Heart right ventricle (tissue), 16 donors: ENCODE measurements at regions not wholly inside any gene's neighbourhood (a gene's known extent, or its start where the extent isn't known, plus 50 kb on each side); places are given as distances from the start of the nearest gene placed in this dataset.

Source experiments
- ATAC-seq, 8 donors: fragments of 200-7000 bp; cut with Tn5 transposase; one replicate each; pipeline ENCODE4 v1.9.1; 2020; ENCODE audit warnings: mild to moderate bottlenecking in 8 of 8, moderate library complexity in 8 of 8, moderate number of reproducible peaks in 1 of 8
- DNase-seq, 2 donors: peaks; one replicate each; pipeline ENCODE4 v3.0.0-alpha.2; 2020
- H3K27ac ChIP-seq, 10 donors: fragments of 200-600 bp; sonication (generic) in 2 of 10; one replicate each; pipeline versions ENCODE4 v1.5.0 to v1.8.0; 2020 to 2022; ENCODE audit warnings: mild to moderate bottlenecking in 3 of 10
- H3K27me3 ChIP-seq, 7 donors: fragments of 200-600 bp; one replicate each; pipeline ENCODE4 v1.8.0; 2021 to 2022; ENCODE audit warnings: mild to moderate bottlenecking in 2 of 7
- H3K36me3 ChIP-seq, 9 donors: fragments of 200-600 bp; sonication (generic) in 1 of 9; one replicate each; pipeline versions ENCODE4 v1.5.0 to v1.8.0; 2020 to 2022; ENCODE audit warnings: mild to moderate bottlenecking in 2 of 9
- H3K4me1 ChIP-seq, 9 donors: fragments of 200-600 bp; sonication (generic) in 1 of 9; one replicate each; pipeline versions ENCODE4 v1.5.0 to v1.8.0; 2020 to 2022; ENCODE audit warnings: mild to moderate bottlenecking in 4 of 9
- H3K4me3 ChIP-seq, 10 donors: fragments of 200-600 bp; sonication (generic) in 2 of 10; one replicate each; pipeline versions ENCODE4 v1.5.0 to v1.8.0; 2020 to 2022; ENCODE audit warnings: mild to moderate bottlenecking in 7 of 10, moderate library complexity in 2 of 10
- H3K9me3 ChIP-seq, 11 donors: fragments of 200-600 bp in 10 of 11; sonication (generic) in 2 of 11; one replicate each; pipeline versions ENCODE4 v1.5.0 to v1.8.0; 2013 to 2022; ENCODE audit warnings: mild to moderate bottlenecking in 2 of 11, control low read depth in 1 of 11, moderate library complexity in 1 of 11
- CTCF ChIP-seq, 9 donors: fragments of 200-600 bp; sonication (generic) in 2 of 9; IDR thresholded peaks; one replicate each; pipeline versions ENCODE4 v1.5.0 to v1.8.0; 2021 to 2022; ENCODE audit warnings: antibody characterized with exemption in 9 of 9, mild to moderate bottlenecking in 5 of 9, moderate library complexity in 1 of 9
- WGBS, 2 donors: extraction: QIAGEN DNeasy Blood & Tissue Kit; methylation state at CpG; one replicate each; pipeline ENCODE4 v1.1.7; 2013; ENCODE audit warnings: inconsistent platforms in 1 of 2; 5-methylcytosine and 5-hydroxymethylcytosine counted together
- intact Hi-C, 10 donors: fragments of 100-400 bp; cut with DNase I; formaldehyde crosslinking; loops; one replicate each; pipeline versions ENCODE4 v1.11.1 to v1.14.2; 2022
- donor health status: Arrhythmogenic right ventricular cardiomyopathy.
- donor health status: ischemic (EF 13 %, LVEDD 7.1; RV severe dilation, severe dysfunction).
- donor health status: healthy with polysubstance abuse.
- donor health status: DM: no; HTN: yes; CAD: no.
- donor health status: DM: no; HTN: no; CAD: no.
- donor health status: ischemic (EF 25% LVEDD 6.9; RV normal size, moderate dysfunction).
- donor health status: ischemic (EF 25% LVEDD 5.7; RV mildly dilated, moderate dysfunction).
- donor health status: healthy.
- donor health status: DM: yes; HTN: yes; CAD: no.
- donor health status: Ischemic cardiomyopathy.
- donor health status: ischemic (EF 35%, LVEDD 5.7; RV mildly dilated, moderate dysfunction).
- donor health status: nonischemic (EF 11% LVEDD 7.7; RV severe dilation, severe dysfunction).
- donor health status: DM: yes; HTN: yes; CAD: no.
- donor health status: PGD.
- donor health status: ischemic (EF 29% LVEDD 5.4; RV normal size, mild dysfunction).
- donor health status: nonischemic (EF 23%, LVEDD 6.1; RV moderate dilation, normal function).

- DNase-seq (no peak), ATAC-seq (no peak)
- intact Hi-C loops, result no loop called here
- Histone ChIP-seq H3K27ac (no peak overlapping the region), H3K4me1 (no peaks in the 10 kb centered on the region), H3K27me3 (peaks cover 0 to 5% (median 0%) of the 10 kb centered on the region in 7 donors), H3K9me3 (no peaks in the 10 kb centered on the region), H3K36me3 (no peaks in the 10 kb centered on the region), H3K4me3 (no peak overlapping the region)
- TF ChIP-seq CTCF (IDR thresholded peaks at IDR 0.05), result no peak
- 48 to 60% methylated on average over 1 of the region's 1 CpG for WGBS, 2 donors
These were observed 241.1 kb upstream of the TET2 start for GRCh38 chr4:104905546-104905945.

GRCh38 chr4:104906276-104906675 is 240.4 kb upstream of the TET2 start:
- 21 to 33% methylated on average over 2 of the region's 2 CpGs for WGBS, 2 donors
- H3K27ac ChIP-seq, result no peak overlapping the region
- intact Hi-C loops, result no loop called here
- TF ChIP-seq CTCF (IDR thresholded peaks at IDR 0.05), result no peak
- no peak for ATAC-seq
- H3K36me3 ChIP-seq, result no peaks in the 10 kb centered on the region
- H3K4me3 ChIP-seq, result no peak overlapping the region
- H3K27me3 ChIP-seq, result peaks cover 0 to 5% (median 0%) of the 10 kb centered on the region in 7 donors
- H3K9me3 ChIP-seq, result no peaks in the 10 kb centered on the region
- no peak for DNase-seq
- no peaks in the 10 kb centered on the region for H3K4me1 ChIP-seq

GRCh38 chr4:104907074-104907649 is 239.5 kb upstream of the TET2 start:
- H3K9me3 ChIP-seq, result no peaks in the 10 kb centered on the region
- no peaks in the 10 kb centered on the region for H3K36me3 ChIP-seq
- DNase-seq (no peak), ATAC-seq (no peak)
- intact Hi-C loops, result no loop called here
- no peak overlapping the region for H3K4me3 ChIP-seq
- TF ChIP-seq CTCF (IDR thresholded peaks at IDR 0.05), result no peak
- H3K27ac ChIP-seq, result no peak overlapping the region
- H3K27me3 ChIP-seq, result peaks cover 0 to 5% (median 0%) of the 10 kb centered on the region in 7 donors
- no peaks in the 10 kb centered on the region for H3K4me1 ChIP-seq
- WGBS, 2 donors, result 68 to 70% methylated on average over 12 of the region's 12 CpGs

GRCh38 chr4:104907991-104908390 is 238.7 kb upstream of the TET2 start:
- Histone ChIP-seq H3K9me3 (no peaks in the 10 kb centered on the region), H3K36me3 (no peaks in the 10 kb centered on the region), H3K4me1 (no peaks in the 10 kb centered on the region), H3K4me3 (no peak overlapping the region), H3K27me3 (peaks cover 0 to 5% (median 0%) of the 10 kb centered on the region in 7 donors), H3K27ac (no peak overlapping the region)
- WGBS, 2 donors, result 48 to 54% methylated on average over 1 of the region's 1 CpG
- intact Hi-C loops, result no loop called here
- DNase-seq (no peak), ATAC-seq (no peak)
- no peak for TF ChIP-seq CTCF (IDR thresholded peaks at IDR 0.05)
